Inflammatory macrophage (primary cell): ENCODE measurements at regions not wholly inside any gene's neighbourhood (a gene's known extent, or its start where the extent isn't known, plus 50 kb on each side); places are given as distances from the start of the nearest gene placed in this dataset.

Experiments used
- DNase-seq, 2 donors: peaks; one replicate each; pipeline ENCODE4 v3.0.0-alpha.2; 2020 to 2022

GRCh38 chr14:96986256-96987085 lies 189.3 kb downstream of the VRK1 start:
- DNase-seq = no peak

- DNase-seq = peak in 1 of 2 donors; percentile 33
Measured at GRCh38 chr14:96987086-96987474, 189.9 kb downstream of the VRK1 start.

GRCh38 chr14:96987771-96988170 lies 190.6 kb downstream of the VRK1 start:
- DNase-seq = no peak

GRCh38 chr14:96989306-96989705 lies 192.1 kb downstream of the VRK1 start:
- no peak for DNase-seq

- no peak for DNase-seq
Measured at GRCh38 chr14:96991226-96991625, 194.0 kb downstream of the VRK1 start.

- DNase-seq = no peak
Measured at GRCh38 chr14:96994999-96995398, 197.8 kb downstream of the VRK1 start.

GRCh38 chr14:96997269-96997668 lies 200.1 kb downstream of the VRK1 start:
- DNase-seq = no peak

GRCh38 chr14:96997996-96998395 lies 200.8 kb downstream of the VRK1 start:
- DNase-seq = no peak

GRCh38 chr14:96999654-97000155 lies 202.5 kb downstream of the VRK1 start:
- peak in 1 of 2 donors; percentile 6 for DNase-seq

- no peak for DNase-seq
Measured at GRCh38 chr14:97002454-97002853, 205.3 kb downstream of the VRK1 start.

GRCh38 chr14:97005934-97006333 lies 208.8 kb downstream of the VRK1 start:
- no peak for DNase-seq

- DNase-seq = no peak
Measured at GRCh38 chr14:97010491-97011160, 213.4 kb downstream of the VRK1 start.

- DNase-seq = no peak
Measured at GRCh38 chr14:97013878-97014277, 216.7 kb downstream of the VRK1 start.

GRCh38 chr14:97021001-97021400 lies 223.8 kb downstream of the VRK1 start:
- peak; percentile 59 to 72 for DNase-seq

- no peak for DNase-seq
Measured at GRCh38 chr14:97021571-97022168, 224.5 kb downstream of the VRK1 start.

- no peak for DNase-seq
Measured at GRCh38 chr14:97022741-97023140, 225.6 kb downstream of the VRK1 start.

- DNase-seq = no peak
Measured at GRCh38 chr14:97023871-97024270, 226.7 kb downstream of the VRK1 start.

- no peak for DNase-seq
Measured at GRCh38 chr14:97024300-97024699, 227.1 kb downstream of the VRK1 start.

GRCh38 chr14:97025722-97026121 lies 228.5 kb downstream of the VRK1 start:
- DNase-seq = no peak

GRCh38 chr14:97027256-97027999 lies 230.2 kb downstream of the VRK1 start:
- DNase-seq = no peak

- no peak for DNase-seq
Measured at GRCh38 chr14:97028382-97028781, 231.2 kb downstream of the VRK1 start.

- no peak for DNase-seq
Measured at GRCh38 chr14:97029800-97030199, 232.6 kb downstream of the VRK1 start.

- no peak for DNase-seq
Measured at GRCh38 chr14:97031530-97031929, 234.3 kb downstream of the VRK1 start.
